ENCODE measurements at regions not wholly inside any gene's neighbourhood (a gene's known extent, or its start where the extent isn't known, plus 50 kb on each side); places are given as distances from the start of the nearest gene placed in this dataset.

GRCh38 chr15:70156671-70157271 is 59.1 kb upstream of the TLE3 start:
- TF ChIP-seq, protein P1, sequence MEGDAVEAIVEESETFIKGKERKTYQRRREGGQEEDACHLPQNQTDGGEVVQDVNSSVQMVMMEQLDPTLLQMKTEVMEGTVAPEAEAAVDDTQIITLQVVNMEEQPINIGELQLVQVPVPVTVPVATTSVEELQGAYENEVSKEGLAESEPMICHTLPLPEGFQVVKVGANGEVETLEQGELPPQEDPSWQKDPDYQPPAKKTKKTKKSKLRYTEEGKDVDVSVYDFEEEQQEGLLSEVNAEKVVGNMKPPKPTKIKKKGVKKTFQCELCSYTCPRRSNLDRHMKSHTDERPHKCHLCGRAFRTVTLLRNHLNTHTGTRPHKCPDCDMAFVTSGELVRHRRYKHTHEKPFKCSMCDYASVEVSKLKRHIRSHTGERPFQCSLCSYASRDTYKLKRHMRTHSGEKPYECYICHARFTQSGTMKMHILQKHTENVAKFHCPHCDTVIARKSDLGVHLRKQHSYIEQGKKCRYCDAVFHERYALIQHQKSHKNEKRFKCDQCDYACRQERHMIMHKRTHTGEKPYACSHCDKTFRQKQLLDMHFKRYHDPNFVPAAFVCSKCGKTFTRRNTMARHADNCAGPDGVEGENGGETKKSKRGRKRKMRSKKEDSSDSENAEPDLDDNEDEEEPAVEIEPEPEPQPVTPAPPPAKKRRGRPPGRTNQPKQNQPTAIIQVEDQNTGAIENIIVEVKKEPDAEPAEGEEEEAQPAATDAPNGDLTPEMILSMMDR (conservative IDR thresholded peaks at IDR 0.05; ENCODE audit: low read length) = no peak
- TF ChIP-seq EZH2phosphoT487 (IDR thresholded peaks at IDR 0.05; ENCODE audit: borderline replicate concordance, low read depth, low read length) = no peak

Measured in OCI-LY7 (cell line).